Endodermal cell (in vitro differentiated cells): ENCODE measurements at regions not wholly inside any gene's neighbourhood (a gene's known extent, or its start where the extent isn't known, plus 50 kb on each side); places are given as distances from the start of the nearest gene placed in this dataset.
"Not testable (repeated sequence)": the region's sequence is repeated elsewhere in the genome, so short reads cannot be mapped to it uniquely, and the experiment has no call there.

Source experiments
- DNase-seq: peaks from one replicate; pipeline ENCODE4 v3.0.0-alpha.2; 2017
- H3K27ac ChIP-seq: 2 replicates; pipeline ENCODE4 v1.5.1; 2013; ENCODE audit warnings: mild to moderate bottlenecking, low read depth, low read length, moderate library complexity
- H3K27me3 ChIP-seq: 2 replicates; pipeline ENCODE4 v1.6.1; 2013; ENCODE audit warnings: mild to moderate bottlenecking, low read length, moderate library complexity; ENCODE audit not compliant: insufficient read depth, control insufficient read depth, poor library complexity, severe bottlenecking
- H3K36me3 ChIP-seq: 2 replicates; pipeline ENCODE4 v1.7.0; 2013; ENCODE audit warnings: mild to moderate bottlenecking, low read length, moderate library complexity; ENCODE audit not compliant: control insufficient read depth, insufficient read depth
- H3K4me1 ChIP-seq: one replicate; pipeline ENCODE4 v1.7.0; 2013; ENCODE audit warnings: low read length; ENCODE audit not compliant: control insufficient read depth, insufficient read depth
- H3K4me3 ChIP-seq: 2 replicates; pipeline ENCODE4 v1.5.1; 2013; ENCODE audit warnings: mild to moderate bottlenecking, low read length, moderate library complexity
- H3K9ac ChIP-seq: 2 replicates; pipeline ENCODE4 v1.6.1; 2013; ENCODE audit warnings: mild to moderate bottlenecking, low read length, moderate library complexity; ENCODE audit not compliant: poor library complexity, severe bottlenecking; ENCODE audit errors: extremely low read depth
- H3K9me3 ChIP-seq: 2 replicates; pipeline ENCODE4 v1.6.1; 2013; ENCODE audit warnings: mild to moderate bottlenecking, low read length, moderate library complexity; ENCODE audit not compliant: control insufficient read depth
- H3K27ac Mint-ChIP-seq: 2 replicates; pipeline ENCODE4 v1.8.0; 2020; ENCODE audit warnings: mixed read lengths
- H3K27me3 Mint-ChIP-seq: 2 replicates; pipeline ENCODE4 v1.8.0; 2021; ENCODE audit warnings: mild to moderate bottlenecking, mixed read lengths; ENCODE audit not compliant: insufficient read depth
- H3K36me3 Mint-ChIP-seq: 2 replicates; pipeline ENCODE4 v1.8.0; 2020; ENCODE audit warnings: low read depth, mixed read lengths
- H3K4me1 Mint-ChIP-seq: 2 replicates; pipeline ENCODE4 v1.8.0; 2020; ENCODE audit warnings: mixed read lengths
- H3K4me3 Mint-ChIP-seq: 2 replicates; pipeline ENCODE4 v1.8.0; 2020; ENCODE audit warnings: mild to moderate bottlenecking, moderate library complexity, mixed read lengths
- H3K9me3 Mint-ChIP-seq: 2 replicates; pipeline ENCODE4 v1.8.0; 2020; ENCODE audit warnings: mild to moderate bottlenecking, mixed read lengths
- WGBS, 2 experiments: methylation state at CpG; one replicate each; pipeline versions ENCODE4 v1.1.5 to v1.1.7; 2013; ENCODE audit warnings: missing lambda C conversion rate in 2 of 2, mixed read lengths in 1 of 2; ENCODE audit not compliant: insufficient coverage in 1 of 2, insufficient read length in 1 of 2; 5-methylcytosine and 5-hydroxymethylcytosine counted together
- TF ChIP-seq, protein P1 (sequence below): fragments of 200-600 bp; sonication (generic); conservative IDR thresholded peaks from 2 replicates; pipeline ENCODE4 v1.5.0; 2021; ENCODE audit warnings: antibody characterized with exemption, mild to moderate bottlenecking

DNA sequence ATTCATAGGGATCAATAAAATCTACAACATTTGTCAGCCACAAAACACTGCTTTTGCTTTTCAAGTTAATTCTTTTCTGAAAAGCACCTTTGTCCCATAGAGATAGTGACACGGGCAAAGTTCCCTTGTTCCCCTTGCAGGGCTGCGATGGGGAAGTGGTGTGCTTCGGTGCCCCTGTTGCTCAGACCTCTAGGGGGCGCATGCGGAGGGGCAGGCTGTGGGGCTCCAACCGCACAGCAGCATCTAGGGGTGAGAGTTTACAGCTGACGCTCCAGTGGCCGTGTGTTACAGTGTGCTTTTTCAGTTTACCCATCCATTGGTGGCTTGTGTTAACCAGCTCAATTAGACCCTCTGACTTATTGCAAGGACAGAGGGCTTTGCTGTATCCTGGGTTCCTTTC, 1432.2 kb upstream of the ACVR2A start:
- H3K4me1 Mint-ChIP-seq = peaks cover 17% of the 10 kb centered on the region
- Histone ChIP-seq H3K4me1 (peaks cover 8% of the 10 kb centered on the region), H3K9me3 (no peaks in the 10 kb centered on the region), H3K4me3 (no peak overlapping the region), H3K27me3 (no peaks in the 10 kb centered on the region), H3K9ac (no peak overlapping the region), H3K27ac (no peak overlapping the region), H3K36me3 (no peaks in the 10 kb centered on the region)
- no peak overlapping the region for H3K4me3 Mint-ChIP-seq
- no peak overlapping the region for H3K27ac Mint-ChIP-seq
- peaks cover 2% of the 10 kb centered on the region for H3K36me3 Mint-ChIP-seq
- DNase-seq = peak; percentile 72
- H3K9me3 Mint-ChIP-seq = peaks cover 6% of the 10 kb centered on the region
- 88 to 90% methylated on average over 4 to 8 of the region's 8 CpGs for WGBS, 2 experiments
- no peaks in the 10 kb centered on the region for H3K27me3 Mint-ChIP-seq
- TF ChIP-seq, protein P1, sequence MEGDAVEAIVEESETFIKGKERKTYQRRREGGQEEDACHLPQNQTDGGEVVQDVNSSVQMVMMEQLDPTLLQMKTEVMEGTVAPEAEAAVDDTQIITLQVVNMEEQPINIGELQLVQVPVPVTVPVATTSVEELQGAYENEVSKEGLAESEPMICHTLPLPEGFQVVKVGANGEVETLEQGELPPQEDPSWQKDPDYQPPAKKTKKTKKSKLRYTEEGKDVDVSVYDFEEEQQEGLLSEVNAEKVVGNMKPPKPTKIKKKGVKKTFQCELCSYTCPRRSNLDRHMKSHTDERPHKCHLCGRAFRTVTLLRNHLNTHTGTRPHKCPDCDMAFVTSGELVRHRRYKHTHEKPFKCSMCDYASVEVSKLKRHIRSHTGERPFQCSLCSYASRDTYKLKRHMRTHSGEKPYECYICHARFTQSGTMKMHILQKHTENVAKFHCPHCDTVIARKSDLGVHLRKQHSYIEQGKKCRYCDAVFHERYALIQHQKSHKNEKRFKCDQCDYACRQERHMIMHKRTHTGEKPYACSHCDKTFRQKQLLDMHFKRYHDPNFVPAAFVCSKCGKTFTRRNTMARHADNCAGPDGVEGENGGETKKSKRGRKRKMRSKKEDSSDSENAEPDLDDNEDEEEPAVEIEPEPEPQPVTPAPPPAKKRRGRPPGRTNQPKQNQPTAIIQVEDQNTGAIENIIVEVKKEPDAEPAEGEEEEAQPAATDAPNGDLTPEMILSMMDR = peak; percentile 62

DNA sequence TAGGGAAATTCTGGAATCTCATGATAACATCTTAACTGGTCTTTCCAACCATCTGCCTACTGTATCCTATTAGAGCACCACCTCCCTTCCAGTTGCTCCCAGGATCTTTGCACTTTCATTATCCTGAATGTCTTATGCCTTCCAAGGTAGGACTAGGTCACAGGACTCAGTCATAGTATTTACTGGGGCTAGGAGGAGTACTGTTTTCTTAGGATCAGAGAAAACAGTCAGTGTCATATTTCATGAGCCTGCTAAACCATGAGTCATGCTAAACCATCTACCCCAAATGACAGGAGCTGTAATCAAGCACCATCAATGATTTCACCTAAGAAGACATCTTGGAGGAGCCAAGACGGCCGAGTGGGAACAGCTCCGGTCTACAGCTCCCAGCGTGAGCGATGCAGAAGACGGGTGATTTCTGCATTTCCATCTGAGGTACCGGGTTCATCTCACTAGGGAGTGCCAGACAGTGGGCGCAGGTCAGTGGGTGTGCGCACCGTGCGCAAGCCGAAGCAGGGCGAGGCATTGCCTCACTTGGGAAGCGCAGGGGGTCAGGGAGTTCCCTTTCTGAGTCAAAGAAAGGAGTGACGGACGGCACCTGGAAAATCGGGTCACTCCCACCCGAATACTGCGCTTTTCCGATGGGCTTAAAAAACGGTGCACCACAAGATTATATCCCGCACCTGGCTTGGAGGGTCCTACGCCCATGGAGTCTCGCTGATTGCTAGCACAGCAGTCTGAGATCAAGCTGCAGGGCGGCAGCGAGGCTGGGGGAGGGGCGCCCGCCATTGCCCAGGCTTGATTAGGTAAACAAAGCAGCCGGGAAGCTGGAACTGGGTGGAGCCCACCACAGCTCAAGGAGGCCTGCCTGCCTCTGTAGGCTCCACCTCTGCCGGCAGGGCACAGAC, 1439.2 kb upstream of the ACVR2A start:
- not testable (repeated sequence) for H3K4me3 Mint-ChIP-seq, H3K27me3 Mint-ChIP-seq, H3K27ac ChIP-seq, H3K4me1 Mint-ChIP-seq, H3K36me3 ChIP-seq, H3K9ac ChIP-seq, H3K4me3 ChIP-seq, H3K27ac Mint-ChIP-seq, DNase-seq, H3K27me3 ChIP-seq, H3K4me1 ChIP-seq
- H3K36me3 Mint-ChIP-seq = peaks cover 10% of the 10 kb centered on the region
- H3K9me3 Mint-ChIP-seq = peaks cover 37% of the 10 kb centered on the region
- H3K9me3 ChIP-seq = peaks cover 10% of the 10 kb centered on the region
- 91% methylated on average over 30 of the region's 30 CpGs; no CpG with 5 or more reads in 1 of the 2 experiments for WGBS, 2 experiments

DNA sequence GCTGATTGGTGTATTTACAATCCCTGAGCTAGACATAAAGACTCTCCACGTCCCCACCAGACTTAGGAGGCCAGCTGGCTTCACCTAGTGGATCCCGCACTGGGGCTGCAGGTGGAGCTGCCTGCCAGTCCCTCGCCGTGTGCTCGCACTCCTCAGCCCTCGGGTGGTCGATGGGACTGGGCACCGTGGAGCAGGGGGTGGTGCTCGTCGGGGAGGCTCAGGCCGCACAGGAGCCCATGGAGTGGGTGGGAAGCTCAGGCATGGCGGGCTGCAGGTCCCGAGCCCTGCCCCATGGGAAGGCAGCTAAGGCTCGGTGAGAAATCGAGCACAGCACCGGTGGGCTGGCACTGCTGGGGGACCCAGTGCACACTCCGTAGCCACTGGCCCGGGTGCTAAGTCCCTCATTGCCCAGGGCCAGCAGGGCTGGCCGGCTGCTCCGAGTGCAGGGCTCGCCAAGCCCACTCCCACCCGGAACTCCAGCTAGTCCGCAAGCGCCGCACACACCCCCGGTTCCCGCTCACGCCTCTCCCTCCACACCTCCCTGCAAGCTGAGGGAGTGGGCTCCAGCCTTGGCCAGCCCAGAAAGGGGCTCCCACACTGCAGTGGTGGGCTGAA, 1441.2 kb upstream of the ACVR2A start:
- not testable (repeated sequence) for H3K27me3 Mint-ChIP-seq, H3K36me3 Mint-ChIP-seq, H3K4me3 Mint-ChIP-seq, DNase-seq, H3K27me3 ChIP-seq, H3K36me3 ChIP-seq, H3K9ac ChIP-seq, H3K27ac Mint-ChIP-seq, H3K4me3 ChIP-seq, H3K4me1 ChIP-seq, H3K4me1 Mint-ChIP-seq, H3K27ac ChIP-seq
- WGBS, 2 experiments = 97% methylated on average over 9 to 28 of the region's 28 CpGs
- peaks cover 35% of the 10 kb centered on the region for H3K9me3 Mint-ChIP-seq
- peaks cover 10% of the 10 kb centered on the region for H3K9me3 ChIP-seq

DNA sequence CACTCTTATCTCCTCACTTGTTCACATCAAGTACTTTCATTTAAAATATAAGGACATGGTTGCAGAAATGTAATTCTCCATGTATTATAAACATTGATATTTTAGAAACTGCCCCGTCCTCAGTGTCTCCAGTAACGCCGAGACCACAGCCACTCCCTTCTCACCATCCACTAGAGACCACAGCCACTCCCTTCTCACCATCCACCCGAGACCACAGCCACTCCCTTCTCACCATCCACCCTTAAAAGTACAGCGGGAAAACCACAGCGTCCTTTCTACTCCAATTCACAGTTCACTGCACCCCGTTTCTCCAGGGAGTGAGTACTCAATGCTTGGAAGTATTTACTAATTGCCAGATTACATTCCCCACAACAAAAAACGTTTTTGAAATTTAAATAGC, 1452.2 kb upstream of the ACVR2A start:
- no peaks in the 10 kb centered on the region for H3K9me3 Mint-ChIP-seq
- DNase-seq = no peak
- H3K27me3 Mint-ChIP-seq = no peaks in the 10 kb centered on the region
- Histone ChIP-seq H3K4me1 (no peaks in the 10 kb centered on the region), H3K36me3 (no peaks in the 10 kb centered on the region), H3K9me3 (no peaks in the 10 kb centered on the region), H3K27me3 (no peaks in the 10 kb centered on the region), H3K27ac (no peak overlapping the region), H3K9ac (no peak overlapping the region), H3K4me3 (no peak overlapping the region)
- TF ChIP-seq, protein P1 = no peak
- 83 to 90% methylated on average over 2 to 8 of the region's 8 CpGs for WGBS, 2 experiments
- H3K4me3 Mint-ChIP-seq = no peak overlapping the region
- H3K36me3 Mint-ChIP-seq = no peaks in the 10 kb centered on the region
- no peak overlapping the region for H3K27ac Mint-ChIP-seq
- H3K4me1 Mint-ChIP-seq = no peaks in the 10 kb centered on the region
